IMR-90 (cell line): ENCODE measurements at regions not wholly inside any gene's neighbourhood (a gene's known extent, or its start where the extent isn't known, plus 50 kb on each side); places are given as distances from the start of the nearest gene placed in this dataset.

Experiments used
- ATAC-seq: fragments of 200-7000 bp; cut with Tn5 transposase; 2 replicates; pipeline ENCODE4 v1.9.1; 2020; ENCODE audit warnings: low read depth, mild to moderate bottlenecking, moderate library complexity
- BruUV-seq: library from RNA; stranded (reverse); fragments of 400-500 nt; replicated peaks from 2 replicates; lab custom pipeline; 2021; lab: Mats Ljungman, UMichigan
- CTCF ChIA-PET: fragments of 300-600 bp; formaldehyde crosslinking; extraction: SDS; loops from one replicate; lab custom pipeline; 2021; ENCODE audit warnings: antibody characterized with exemption; lab: Yijun Ruan, JAX
- POLR2A ChIA-PET: fragments of 300-600 bp; sonication (Branson Sonifier 250); formaldehyde crosslinking; loops from one replicate; lab custom pipeline; 2022; ENCODE audit warnings: antibody characterized with exemption; ENCODE audit not compliant: unreplicated experiment; lab: Charles Lee
- DNase-seq: peaks from one replicate; pipeline ENCODE4 v3.0.0; 2013
- H2AFZ ChIP-seq: replicated peaks from 2 replicates; pipeline ENCODE3; 2013; ENCODE audit warnings: low read length, mild to moderate bottlenecking; ENCODE audit not compliant: poor library complexity
- H2AK5ac ChIP-seq: 2 replicates; pipeline ENCODE4 v1.6.1; 2013; ENCODE audit warnings: low read depth, low read length, inconsistent platforms
- H2AK9ac ChIP-seq: replicated peaks from 2 replicates; pipeline ENCODE3; 2013; ENCODE audit warnings: mild to moderate bottlenecking, low read depth, low read length, moderate library complexity; ENCODE audit not compliant: poor library complexity
- H2BK120ac ChIP-seq: 2 replicates; pipeline ENCODE4 v1.6.1; 2013; ENCODE audit warnings: low read depth, low read length, inconsistent platforms
- H2BK15ac ChIP-seq: 3 replicates; pipeline ENCODE4 v1.6.1; 2013; ENCODE audit warnings: low read depth, low read length, inconsistent platforms
- H2BK20ac ChIP-seq: 2 replicates; pipeline ENCODE4 v1.6.1; 2013; ENCODE audit warnings: low read depth, mild to moderate bottlenecking, inconsistent platforms, low read length, moderate library complexity
- H2BK5ac ChIP-seq: 2 replicates; pipeline ENCODE4 v1.6.1; 2013; ENCODE audit warnings: mild to moderate bottlenecking, low read depth, low read length, inconsistent platforms; ENCODE audit not compliant: poor library complexity, severe bottlenecking
- H3K14ac ChIP-seq: replicated peaks from 2 replicates; pipeline ENCODE4 v1.6.1; 2013; ENCODE audit warnings: low read depth, low read length, inconsistent platforms
- H3K18ac ChIP-seq: 2 replicates; pipeline ENCODE4 v1.6.1; 2013; ENCODE audit warnings: low read depth, low read length, control low read depth
- H3K23ac ChIP-seq: 2 replicates; pipeline ENCODE4 v1.6.1; 2013; ENCODE audit warnings: low read depth, low read length, inconsistent platforms
- H3K27ac ChIP-seq: 2 replicates; pipeline ENCODE4 v1.5.1; 2013; ENCODE audit warnings: mild to moderate bottlenecking, control low read depth, low read length; ENCODE audit not compliant: insufficient read depth
- H3K27me3 ChIP-seq: 2 replicates; pipeline ENCODE4 v1.6.1; 2013; ENCODE audit warnings: low read length; ENCODE audit not compliant: control insufficient read depth, insufficient read depth
- H3K36me3 ChIP-seq: 2 replicates; pipeline ENCODE4 v1.6.1; 2013; ENCODE audit warnings: low read length, mixed read lengths; ENCODE audit not compliant: control insufficient read depth, insufficient read depth
- H3K4ac ChIP-seq: 2 replicates; pipeline ENCODE4 v1.6.1; 2013; ENCODE audit warnings: low read depth, low read length, inconsistent platforms
- H3K4me1 ChIP-seq: 2 replicates; pipeline ENCODE4 v1.6.1; 2013; ENCODE audit warnings: low read length, mixed read lengths; ENCODE audit not compliant: control insufficient read depth, insufficient read depth
- H3K4me2 ChIP-seq: 2 replicates; pipeline ENCODE4 v1.6.1; 2013; ENCODE audit warnings: low read depth, mild to moderate bottlenecking, control low read depth, low read length, moderate library complexity
- H3K4me3 ChIP-seq: 2 replicates; pipeline ENCODE4 v1.5.1; 2013; ENCODE audit warnings: low read depth, mild to moderate bottlenecking, control low read depth, low read length, moderate library complexity; ENCODE audit not compliant: insufficient read depth
- H3K56ac ChIP-seq: 2 replicates; pipeline ENCODE4 v1.6.1; 2013; ENCODE audit warnings: low read length, inconsistent platforms; ENCODE audit not compliant: insufficient read depth; ENCODE audit errors: extremely low read depth
- H3K79me1 ChIP-seq, 2 experiments: 2 replicates each; pipeline ENCODE4 v1.6.1; 2013; ENCODE audit warnings: low read length in 2 of 2, inconsistent platforms in 1 of 2, low read depth in 1 of 2
- H3K9ac ChIP-seq: 2 replicates; pipeline ENCODE4 v1.6.1; 2013; ENCODE audit warnings: low read depth, low read length, control low read depth
- H3K9me1 ChIP-seq: 2 replicates; pipeline ENCODE4 v1.6.1; 2013; ENCODE audit warnings: low read length, inconsistent platforms; ENCODE audit not compliant: insufficient read depth
- H3K9me3 ChIP-seq: 2 replicates; pipeline ENCODE4 v1.6.1; 2013; ENCODE audit warnings: low read length; ENCODE audit not compliant: control insufficient read depth, insufficient read depth
- H4K20me1 ChIP-seq: 2 replicates; pipeline ENCODE4 v1.6.1; 2013; ENCODE audit warnings: low read length, inconsistent platforms; ENCODE audit not compliant: insufficient read depth
- H4K5ac ChIP-seq: 2 replicates; pipeline ENCODE4 v1.6.1; 2013; ENCODE audit warnings: mild to moderate bottlenecking, low read depth, low read length, control low read depth
- H4K8ac ChIP-seq, 2 experiments: 2 replicates each; pipeline ENCODE4 v1.6.1; 2013; ENCODE audit warnings: low read depth in 2 of 2, low read length in 2 of 2, control low read depth in 1 of 2, inconsistent platforms in 1 of 2
- H4K91ac ChIP-seq: 2 replicates; pipeline ENCODE4 v1.6.1; 2013; ENCODE audit warnings: low read depth, low read length, inconsistent platforms; ENCODE audit not compliant: insufficient read depth
- CEBPB ChIP-seq: IDR thresholded peaks from 2 replicates; pipeline ENCODE4 v1.6.1; 2012; ENCODE audit warnings: low read depth, low read length, improper control_type of control experiment
- MXI1 ChIP-seq: IDR thresholded peaks from 2 replicates; pipeline ENCODE4 v1.6.1; 2012; ENCODE audit warnings: low read depth, mild to moderate bottlenecking, low read length, moderate library complexity, borderline replicate concordance
- POLR2A ChIP-seq: IDR thresholded peaks from 2 replicates; pipeline ENCODE4 v1.6.1; 2012; ENCODE audit warnings: mild to moderate bottlenecking, low read depth, low read length
- WGBS, 2 experiments: methylation state at CpG; one replicate each; pipeline versions ENCODE4 v1.1.5 to v1.1.7; 2013; ENCODE audit warnings: missing lambda C conversion rate in 2 of 2; ENCODE audit not compliant: insufficient read length in 1 of 2; ENCODE audit errors: extremely low coverage in 2 of 2; 5-methylcytosine and 5-hydroxymethylcytosine counted together
- dilution Hi-C: fragments of 300-500 bp; cut with HindIII; formaldehyde crosslinking; loops from one replicate; pipeline ENCODE4 v1.14.3; 2018; ENCODE audit warnings: low sequenced_read_pairs; ENCODE audit not compliant: unreplicated experiment
- in situ Hi-C: fragments of 300-500 bp; cut with MboI; formaldehyde crosslinking; loops from 3 replicates; pipeline ENCODE4 v1.14.3; 2019; ENCODE audit warnings: low sequenced_read_pairs, inconsistent platforms, mixed read lengths
- intact Hi-C: fragments of 100-400 bp; cut with micrococcal nuclease; formaldehyde crosslinking; loops from 2 replicates; pipeline ENCODE4 v1.10.0; 2022

DNA sequence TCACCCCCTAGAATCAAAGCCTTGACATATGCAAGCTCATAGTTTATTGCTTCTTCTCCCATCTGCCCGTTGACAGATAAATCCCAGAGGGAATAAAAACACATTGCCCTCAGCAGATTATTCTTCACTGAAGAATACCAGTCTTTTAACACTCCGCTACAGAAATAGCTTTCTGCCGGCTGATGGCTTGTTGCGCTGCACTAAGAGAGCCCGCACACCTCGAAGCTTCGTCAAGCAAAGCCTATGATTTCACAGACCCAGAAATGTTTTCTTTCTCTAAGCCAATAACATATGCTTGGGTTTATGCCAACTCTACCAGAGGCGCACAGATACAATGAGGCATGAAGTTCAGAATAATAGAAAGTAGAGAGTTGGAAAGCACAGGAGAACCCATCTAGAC, 208.9 kb upstream of the FOXQ1 start:
- in situ Hi-C loops, result no loop called here
- Histone ChIP-seq H3K79me1 (no peaks in the 10 kb centered on the region), H3K14ac (no peak overlapping the region), H3K56ac (no peak overlapping the region), H2AK9ac (no peak overlapping the region), H2BK15ac (no peak overlapping the region), H4K20me1 (no peaks in the 10 kb centered on the region), H3K9ac (no peak overlapping the region), H4K91ac (no peak overlapping the region), H3K18ac (no peak overlapping the region), H3K4me2 (no peak overlapping the region), H3K27me3 (no peaks in the 10 kb centered on the region; the same call in 1 of the 2 replicates), H3K4me1 (peaks cover 10% of the 10 kb centered on the region; the same call in 1 of the 2 replicates), H3K9me1 (no peaks in the 10 kb centered on the region), H3K9me3 (no peaks in the 10 kb centered on the region), H3K23ac (no peak overlapping the region), H4K5ac (no peak overlapping the region), H3K4ac (no peak overlapping the region), H2AK5ac (no peak overlapping the region), H2AFZ (no peak overlapping the region), H2BK120ac (no peak overlapping the region; the same call in 1 of the 2 replicates), H3K27ac (no peak overlapping the region), H3K36me3 (no peaks in the 10 kb centered on the region), H2BK5ac (no peak overlapping the region), H4K8ac (no peak overlapping the region), H2BK20ac (0 out of 2 replicates have a peak overlapping the region, but pooled peaks have one; percentile 8), H3K4me3 (no peak overlapping the region)
- CTCF ChIA-PET, result interaction anchor here (0.7 kb wide), 1 partner anchor 267 kb away, joined by 3 read pairs; no protein-coding TSS in a partner anchor
- BruUV-seq, result no TSS peak
- dilution Hi-C loops, result no loop called here
- ATAC-seq (no peak), DNase-seq (no peak)
- intact Hi-C loops, result no loop called here
- WGBS, 2 experiments, result no CpG with 5 or more reads among the region's 8 CpGs
- TF ChIP-seq MXI1 (no peak), CEBPB (no peak), POLR2A (no peak)
- POLR2A ChIA-PET, result no interaction called here
